Fibroblast of villous mesenchyme (primary cell): ENCODE measurements at regions not wholly inside any gene's neighbourhood (a gene's known extent, or its start where the extent isn't known, plus 50 kb on each side); places are given as distances from the start of the nearest gene placed in this dataset.

ENCODE experiments used
- DNase-seq: peaks from one replicate; pipeline ENCODE4 v3.0.0-alpha.2; 2010; ENCODE audit warnings: low read depth
- H3K4me3 ChIP-seq: 2 replicates; pipeline ENCODE4 v1.5.1; 2011; ENCODE audit warnings: low read depth, mild to moderate bottlenecking, low read length
- TF ChIP-seq, protein P1 (sequence below): IDR thresholded peaks from 2 replicates; pipeline ENCODE4 v1.5.1; 2012; ENCODE audit warnings: low read depth, mild to moderate bottlenecking, low read length; ENCODE audit not compliant: insufficient read depth

DNA sequence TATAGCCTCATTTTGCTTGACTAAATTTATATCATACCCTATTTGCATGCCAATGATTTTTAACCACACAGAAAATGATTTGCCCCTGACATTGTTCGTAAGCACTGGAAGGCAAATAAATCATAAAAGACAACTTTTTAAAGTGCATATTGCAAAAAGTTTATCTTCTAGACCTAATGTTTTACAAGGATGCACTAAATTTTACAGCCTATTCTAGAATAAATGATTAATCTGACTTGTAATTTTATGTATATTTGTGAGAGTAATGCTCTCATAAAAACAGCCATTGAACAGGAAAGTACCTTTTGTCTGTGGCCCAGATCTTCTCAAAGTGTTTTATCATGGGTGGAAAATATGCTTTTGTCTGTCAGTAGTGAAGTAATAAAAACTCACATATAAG lies 546.6 kb downstream of the EPHA3 start:
- no peak for DNase-seq

DNA sequence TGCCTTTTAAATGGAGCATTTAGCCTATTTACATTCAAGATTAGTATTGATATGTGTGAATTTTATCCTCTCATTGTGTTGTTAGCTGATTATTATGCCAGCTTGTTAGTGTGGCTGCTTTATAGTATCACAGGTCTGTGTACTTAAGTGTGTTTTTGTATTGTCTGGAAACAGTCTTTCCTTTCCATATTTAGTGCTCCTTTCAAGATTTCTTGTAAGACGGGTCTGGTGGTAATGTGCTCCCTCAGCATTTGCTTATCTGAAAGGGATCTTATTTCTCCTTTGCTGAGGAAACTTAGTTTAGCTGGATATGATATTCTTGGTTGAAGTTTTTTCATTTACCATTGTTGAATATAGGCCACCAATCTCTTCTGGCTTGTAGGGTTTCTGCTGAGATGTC lies 549.0 kb downstream of the EPHA3 start:
- TF ChIP-seq, protein P1, sequence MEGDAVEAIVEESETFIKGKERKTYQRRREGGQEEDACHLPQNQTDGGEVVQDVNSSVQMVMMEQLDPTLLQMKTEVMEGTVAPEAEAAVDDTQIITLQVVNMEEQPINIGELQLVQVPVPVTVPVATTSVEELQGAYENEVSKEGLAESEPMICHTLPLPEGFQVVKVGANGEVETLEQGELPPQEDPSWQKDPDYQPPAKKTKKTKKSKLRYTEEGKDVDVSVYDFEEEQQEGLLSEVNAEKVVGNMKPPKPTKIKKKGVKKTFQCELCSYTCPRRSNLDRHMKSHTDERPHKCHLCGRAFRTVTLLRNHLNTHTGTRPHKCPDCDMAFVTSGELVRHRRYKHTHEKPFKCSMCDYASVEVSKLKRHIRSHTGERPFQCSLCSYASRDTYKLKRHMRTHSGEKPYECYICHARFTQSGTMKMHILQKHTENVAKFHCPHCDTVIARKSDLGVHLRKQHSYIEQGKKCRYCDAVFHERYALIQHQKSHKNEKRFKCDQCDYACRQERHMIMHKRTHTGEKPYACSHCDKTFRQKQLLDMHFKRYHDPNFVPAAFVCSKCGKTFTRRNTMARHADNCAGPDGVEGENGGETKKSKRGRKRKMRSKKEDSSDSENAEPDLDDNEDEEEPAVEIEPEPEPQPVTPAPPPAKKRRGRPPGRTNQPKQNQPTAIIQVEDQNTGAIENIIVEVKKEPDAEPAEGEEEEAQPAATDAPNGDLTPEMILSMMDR = no peak
- H3K4me3 ChIP-seq = no peak overlapping the region
- no peak for DNase-seq

More for the DNA sequence above, 546.6 kb downstream of the EPHA3 start:
- TF ChIP-seq, protein P1 = no peak
- no peak overlapping the region for H3K4me3 ChIP-seq

DNA sequence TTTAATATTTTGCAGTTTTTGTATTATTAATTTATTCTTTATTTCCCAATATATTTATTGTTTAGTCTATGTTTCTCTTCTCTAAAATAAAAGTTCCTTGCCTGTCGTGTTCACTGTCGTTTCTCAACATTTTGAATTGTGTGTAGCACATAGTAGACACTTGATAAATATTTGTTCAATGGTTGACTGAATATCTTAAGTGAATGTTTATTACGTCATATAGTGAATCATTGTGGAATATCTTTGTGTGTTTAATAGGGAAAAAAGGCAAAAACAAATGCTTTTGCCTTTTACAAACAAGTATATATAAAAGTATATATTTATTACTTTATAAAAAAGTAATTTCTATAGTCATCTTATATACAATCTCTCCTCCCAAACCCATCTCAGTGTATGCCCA lies 572.3 kb downstream of the EPHA3 start:
- no peak overlapping the region for H3K4me3 ChIP-seq
- DNase-seq = no peak
- TF ChIP-seq, protein P1 = no peak

DNA sequence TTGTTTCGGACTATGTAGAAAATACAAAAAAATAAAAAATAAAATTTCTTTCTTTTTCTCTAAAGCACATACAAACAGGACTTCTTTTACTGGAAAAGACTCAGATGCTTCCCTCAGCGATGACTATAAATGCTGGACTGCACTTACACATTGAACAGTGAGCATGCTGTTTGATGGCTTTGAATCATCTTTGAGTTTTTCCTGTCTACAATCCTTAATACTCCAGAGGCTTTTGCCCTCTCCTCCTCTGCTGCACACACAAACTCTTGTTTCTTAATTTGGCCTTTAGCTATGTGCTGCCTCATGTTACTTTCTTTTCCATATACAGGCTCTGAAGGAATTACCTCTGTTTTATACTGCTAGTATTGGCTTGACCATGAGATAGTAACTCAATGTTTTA lies 575.1 kb downstream of the EPHA3 start:
- H3K4me3 ChIP-seq = no peak overlapping the region
- TF ChIP-seq, protein P1 = no peak
- no peak for DNase-seq

DNA sequence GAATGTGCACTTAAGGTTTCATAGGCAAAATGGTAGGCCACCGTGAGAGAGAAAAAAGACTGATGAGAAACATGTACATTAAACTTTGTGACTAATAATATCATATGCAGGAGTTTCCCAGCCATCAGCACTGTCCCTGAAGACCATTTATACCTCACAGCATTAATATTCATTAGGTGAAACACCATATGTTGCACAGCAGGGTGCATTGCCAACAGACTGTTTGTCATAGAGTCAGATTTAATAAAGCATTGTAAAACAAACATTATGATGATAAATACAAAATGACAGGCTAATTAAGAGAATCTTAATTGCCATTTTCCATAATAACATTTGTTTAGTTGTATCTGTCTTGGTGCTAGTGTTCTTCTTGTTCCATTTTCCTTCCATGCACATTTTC lies 578.3 kb downstream of the EPHA3 start:
- TF ChIP-seq, protein P1 = no peak
- no peak overlapping the region for H3K4me3 ChIP-seq
- no peak for DNase-seq

DNA sequence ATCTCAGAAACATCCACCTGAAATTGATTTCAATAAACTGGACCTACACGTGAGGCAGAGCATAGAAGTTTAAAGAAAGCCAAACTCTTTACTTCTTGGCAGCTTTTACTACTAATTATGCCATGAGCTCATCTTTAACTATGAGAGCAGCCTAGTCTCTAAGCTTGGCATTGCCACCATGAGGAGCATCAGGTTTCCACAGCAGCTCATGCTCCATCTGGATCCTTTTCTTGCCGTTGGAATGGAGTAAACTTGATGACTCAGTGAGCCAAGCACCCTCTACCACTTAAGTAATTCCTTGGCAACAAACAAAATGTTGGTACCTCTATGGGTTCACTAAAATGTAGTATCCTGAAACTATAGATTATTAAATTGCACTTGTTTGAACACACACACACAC lies 583.2 kb downstream of the EPHA3 start:
- no peak overlapping the region for H3K4me3 ChIP-seq
- TF ChIP-seq, protein P1 = no peak
- no peak for DNase-seq

DNA sequence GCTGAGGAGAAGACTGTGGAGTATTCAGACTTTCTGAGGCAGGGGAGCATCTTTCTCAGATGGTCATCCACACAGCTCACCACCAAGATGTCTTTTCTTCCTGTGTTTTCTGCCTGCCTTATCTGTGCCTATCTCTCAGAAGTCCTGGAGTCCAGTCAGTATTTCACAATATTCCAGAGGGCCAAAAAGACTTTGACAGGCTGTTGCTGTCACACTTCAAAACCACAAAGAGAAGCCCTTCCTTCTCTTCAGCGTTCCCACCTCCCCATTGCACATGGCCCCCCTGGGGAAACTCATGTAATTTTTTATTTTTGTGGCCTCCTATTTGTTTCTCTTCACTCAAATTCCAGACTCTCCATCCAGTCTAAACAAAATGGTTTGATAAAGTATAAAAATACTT lies 585.2 kb downstream of the EPHA3 start:
- TF ChIP-seq, protein P1 = no peak
- H3K4me3 ChIP-seq = no peak overlapping the region
- DNase-seq = no peak
